SK-N-MC (cell line): ENCODE measurements at regions not wholly inside any gene's neighbourhood (a gene's known extent, or its start where the extent isn't known, plus 50 kb on each side); places are given as distances from the start of the nearest gene placed in this dataset.

Source experiments
- EZH2 ChIP-seq: fragments of 200-600 bp; sonication (generic); IDR thresholded peaks from one replicate; pipeline ENCODE4 v1.6.1; 2017; ENCODE audit warnings: antibody characterized with exemption
- POLR2AphosphoS5 ChIP-seq: IDR thresholded peaks from 2 replicates; pipeline ENCODE4 v1.6.1; 2012; ENCODE audit warnings: mild to moderate bottlenecking, low read depth, low read length, borderline replicate concordance

DNA sequence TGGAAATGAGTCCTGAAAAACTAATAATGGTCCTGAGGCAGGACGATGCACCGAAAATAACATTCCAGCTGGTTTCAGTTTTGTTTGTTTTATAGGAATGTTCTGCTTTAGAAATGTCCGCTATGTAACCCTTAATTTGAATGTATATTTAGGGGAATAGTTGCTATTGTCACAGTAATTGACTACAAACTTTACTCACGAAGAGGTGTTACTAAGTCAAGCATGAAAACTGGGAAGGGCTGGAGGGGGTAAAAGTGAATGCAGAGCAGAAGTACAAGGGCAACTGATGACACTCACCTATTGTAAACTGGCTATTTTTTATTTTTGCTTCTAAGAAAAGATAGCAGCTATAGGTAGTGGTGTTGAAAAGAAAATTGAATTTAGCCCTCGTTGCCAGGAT lies 230.7 kb upstream of the SYT10 start:
- no peak for TF ChIP-seq POLR2AphosphoS5
- TF ChIP-seq EZH2: no peak
